B cell (primary cell): ENCODE measurements at regions not wholly inside any gene's neighbourhood (a gene's known extent, or its start where the extent isn't known, plus 50 kb on each side); places are given as distances from the start of the nearest gene placed in this dataset.
"Not testable (repeated sequence)": the region's sequence is repeated elsewhere in the genome, so short reads cannot be mapped to it uniquely, and the experiment has no call there.

Experiments
- CTCF ChIP-seq: fragments of 200-600 bp; IDR thresholded peaks from one replicate; pipeline ENCODE4 v1.8.0; 2022; ENCODE audit warnings: antibody characterized with exemption, mild to moderate bottlenecking
- EZH2 ChIP-seq: IDR thresholded peaks from 2 replicates; pipeline ENCODE4 v1.6.1; 2012; ENCODE audit warnings: borderline replicate concordance, low read depth, mild to moderate bottlenecking, moderate library complexity, low read length; ENCODE audit not compliant: insufficient read depth, poor library complexity, severe bottlenecking

DNA sequence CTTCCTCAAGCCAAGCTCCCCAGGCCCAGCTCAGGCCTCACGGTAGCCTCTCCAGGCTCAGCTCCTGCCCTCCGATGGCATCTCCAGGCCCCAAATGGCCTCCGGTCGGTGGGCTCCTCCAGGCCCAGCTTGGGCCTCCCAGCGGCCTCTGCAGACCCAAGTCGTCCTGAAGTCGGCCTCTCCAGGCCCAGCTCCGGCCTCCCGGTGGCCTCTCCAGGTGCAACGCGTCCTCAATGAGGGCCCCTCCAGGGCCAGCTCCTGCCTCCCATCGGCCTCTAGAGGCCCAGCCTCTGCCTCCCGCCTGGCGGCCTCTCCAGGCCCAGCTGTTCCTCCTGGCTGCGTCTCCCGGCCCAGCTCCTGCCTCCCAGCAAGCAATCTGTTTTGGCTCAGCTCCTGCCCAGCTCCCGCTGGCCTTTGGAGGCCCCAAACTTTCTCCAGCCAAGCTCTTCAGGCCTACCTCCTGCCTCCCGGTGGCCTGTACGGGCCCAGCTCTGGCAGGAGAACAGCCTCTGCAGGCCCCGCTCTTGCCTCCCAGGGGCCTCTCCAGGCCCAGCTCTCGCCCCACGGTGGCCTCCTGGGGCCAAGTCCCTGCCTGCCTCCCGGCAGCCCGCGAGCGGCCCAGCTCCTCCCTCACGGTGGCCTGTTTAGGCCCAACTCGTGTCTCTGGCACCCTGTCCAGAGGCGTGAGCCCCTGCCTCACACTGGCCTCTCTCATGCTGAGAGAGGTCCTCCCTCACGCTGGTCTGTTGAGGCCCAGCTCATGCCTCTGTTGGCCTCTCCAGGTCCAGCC is 328.1 kb downstream of the ZNF479 start:
- not testable (repeated sequence) for TF ChIP-seq CTCF, EZH2
